GM19395 (cell line): ENCODE measurements at regions not wholly inside any gene's neighbourhood (a gene's known extent, or its start where the extent isn't known, plus 50 kb on each side); places are given as distances from the start of the nearest gene placed in this dataset.
"Not testable (repeated sequence)": the region's sequence is repeated elsewhere in the genome, so short reads cannot be mapped to it uniquely, and the experiment has no call there.

Experiments used
- ATAC-seq: cut with Tn5 transposase; IDR thresholded peaks from one replicate; pipeline ENCODE4 v1.9.1; 2021; ENCODE audit warnings: mild to moderate bottlenecking, moderate library complexity; ENCODE audit not compliant: unreplicated experiment

DNA sequence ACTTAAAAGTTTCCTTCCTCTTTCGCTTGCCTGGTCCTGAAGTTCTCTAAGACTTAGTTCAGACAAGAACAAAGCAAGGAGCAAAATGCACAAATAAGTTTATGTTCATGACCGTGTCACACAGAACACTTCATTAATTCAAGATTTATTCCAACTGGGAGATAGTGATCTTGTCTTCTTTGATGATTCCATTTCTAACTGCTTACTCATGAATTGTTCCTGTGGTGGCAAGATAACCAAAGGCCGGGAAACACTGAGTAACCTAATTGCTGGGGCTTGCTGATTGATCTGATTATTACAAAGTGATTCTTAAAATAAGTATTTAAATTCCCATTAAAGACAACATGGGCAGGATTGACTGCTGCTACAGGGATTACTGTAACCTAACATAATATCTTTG is 1462.9 kb upstream of the RAG2 start:
- ATAC-seq, result no peak

- ATAC-seq, result no peak
Observed at GRCh38 chr11:38060136-38060535, 1462.1 kb upstream of the RAG2 start.

GRCh38 chr11:38046571-38047135 is 1448.6 kb upstream of the RAG2 start:
- no peak for ATAC-seq

DNA sequence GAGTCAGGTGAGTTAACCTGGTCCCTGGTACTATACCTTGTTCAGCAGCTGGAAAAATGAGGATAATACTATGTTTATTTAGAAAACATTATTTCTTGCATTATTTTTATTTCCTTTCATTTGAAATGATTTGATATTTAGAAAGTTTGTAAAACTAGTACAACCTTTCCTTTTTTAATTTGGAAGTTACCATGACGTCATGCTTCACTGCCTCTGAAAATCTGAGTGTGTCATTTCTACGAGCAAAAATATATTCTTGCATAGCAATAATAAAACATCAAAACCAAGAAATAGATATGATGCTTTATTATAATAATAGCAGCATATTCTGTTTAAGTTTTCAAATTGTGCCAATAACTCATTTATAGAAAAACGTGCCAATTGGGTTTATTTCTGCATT is 1445.0 kb upstream of the RAG2 start:
- no peak for ATAC-seq

- ATAC-seq, result no peak
Observed at GRCh38 chr11:38038777-38039176, 1440.7 kb upstream of the RAG2 start.

DNA sequence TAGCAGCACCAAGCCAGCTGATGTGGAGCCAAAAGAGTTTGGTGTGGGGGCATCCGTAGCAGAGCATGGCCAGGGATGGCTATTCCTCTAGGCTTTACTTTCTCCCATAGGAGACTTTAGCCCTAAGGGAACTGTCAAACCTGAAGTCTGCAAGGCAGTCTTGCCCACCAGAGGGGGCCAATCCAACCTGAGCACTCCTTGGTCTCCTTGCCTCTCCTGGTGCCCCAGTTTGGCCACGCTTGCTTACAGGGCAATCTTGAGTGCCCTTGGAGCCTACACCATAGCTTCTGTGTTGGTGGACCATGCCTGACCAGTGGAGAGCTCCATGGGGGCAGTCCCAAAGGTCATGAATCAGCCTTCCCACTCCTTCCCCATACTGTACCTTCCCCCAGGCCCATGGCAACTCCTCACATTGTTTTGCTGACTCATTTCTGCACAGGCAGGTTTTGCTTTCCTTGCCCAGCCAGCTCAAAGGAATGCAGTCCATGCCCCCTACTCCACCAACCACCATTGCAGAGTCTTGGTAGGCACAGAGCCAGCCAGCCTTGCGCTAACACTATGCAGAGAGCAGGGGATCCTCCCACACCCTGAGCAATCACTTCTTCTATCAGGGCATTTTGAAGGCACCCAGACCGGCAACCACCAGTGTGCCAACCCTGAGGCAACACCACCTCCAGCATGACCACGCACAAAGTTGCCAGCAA is 1421.2 kb upstream of the RAG2 start:
- no peak for ATAC-seq

- no peak for ATAC-seq
Observed at GRCh38 chr11:38014405-38014804, 1416.4 kb upstream of the RAG2 start.

DNA sequence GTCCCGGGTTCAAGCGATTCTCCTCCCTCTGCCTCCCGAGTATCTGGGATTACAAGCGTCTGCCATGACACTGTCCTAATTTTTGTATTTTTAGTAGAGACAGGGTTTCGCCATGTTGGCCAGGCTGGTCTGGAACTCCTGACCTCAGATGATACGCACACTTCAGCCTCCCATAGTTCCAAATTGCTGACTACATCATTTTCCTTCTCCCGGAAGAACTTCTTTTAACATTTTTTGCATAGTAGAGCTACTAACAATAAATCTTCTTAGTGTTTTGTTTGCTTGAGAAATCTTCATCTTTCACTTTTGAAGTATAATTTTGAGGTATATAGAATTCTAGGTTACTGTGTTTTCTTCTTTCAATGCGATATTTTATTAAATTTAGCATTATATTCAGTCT is 1415.1 kb upstream of the RAG2 start:
- no peak for ATAC-seq

DNA sequence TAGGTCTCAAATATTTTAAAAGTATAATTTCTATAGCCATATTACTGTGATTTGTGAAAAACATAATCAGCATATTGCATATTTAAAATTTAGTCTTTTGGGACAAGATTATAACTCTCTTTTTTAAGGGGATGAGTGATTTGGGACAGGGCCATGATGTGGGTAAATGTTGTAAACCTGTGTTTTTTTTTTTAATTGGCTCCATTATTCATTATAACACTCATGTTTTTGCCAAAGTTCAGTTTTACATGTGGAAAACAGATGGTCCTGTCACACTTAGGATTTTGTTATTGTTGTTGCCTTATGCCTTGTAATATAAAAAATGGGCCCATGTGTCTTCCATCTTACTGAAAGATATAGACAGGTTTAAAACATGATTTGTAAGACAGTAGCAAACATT is 1413.5 kb upstream of the RAG2 start:
- no peak for ATAC-seq

GRCh38 chr11:38009932-38010331 is 1411.9 kb upstream of the RAG2 start:
- ATAC-seq, result no peak

GRCh38 chr11:38006466-38006865 is 1408.4 kb upstream of the RAG2 start:
- no peak for ATAC-seq

DNA sequence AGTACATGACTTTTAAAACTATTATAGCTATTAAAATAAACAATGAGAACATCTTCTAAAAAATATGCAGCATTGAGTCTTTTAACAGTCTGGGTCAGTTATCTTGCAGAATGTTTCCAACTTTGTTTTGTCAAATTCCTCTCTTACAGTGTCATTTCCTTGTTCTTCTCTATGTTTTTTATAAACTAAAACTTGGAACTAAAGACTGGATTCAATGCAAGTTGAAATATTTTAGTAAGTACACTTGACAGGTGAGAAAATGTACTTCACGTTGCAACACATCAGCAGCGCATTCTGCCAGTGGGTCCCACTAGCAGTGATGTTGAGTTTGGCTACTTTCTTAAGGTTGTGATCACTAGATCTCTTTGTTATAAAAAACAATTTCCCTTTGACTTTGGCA is 1407.6 kb upstream of the RAG2 start:
- ATAC-seq, result no peak

DNA sequence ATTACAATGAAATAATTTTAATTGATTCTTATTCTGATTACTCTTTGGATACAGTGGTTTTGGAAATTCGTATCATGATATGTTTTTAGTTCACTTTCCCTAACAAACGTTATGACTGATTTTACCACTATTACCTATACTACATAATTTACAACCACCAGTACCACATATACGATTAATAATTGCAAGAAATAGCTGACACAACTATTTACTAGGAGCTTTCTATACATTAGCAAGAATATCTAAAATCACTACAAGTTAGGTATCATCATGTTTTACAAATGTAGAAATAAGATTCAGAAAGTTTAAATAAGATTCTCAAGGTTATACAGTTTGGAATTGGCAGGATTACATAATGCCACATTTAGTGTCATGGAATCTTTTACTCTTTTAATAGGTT is 1401.1 kb upstream of the RAG2 start:
- ATAC-seq, result no peak

DNA sequence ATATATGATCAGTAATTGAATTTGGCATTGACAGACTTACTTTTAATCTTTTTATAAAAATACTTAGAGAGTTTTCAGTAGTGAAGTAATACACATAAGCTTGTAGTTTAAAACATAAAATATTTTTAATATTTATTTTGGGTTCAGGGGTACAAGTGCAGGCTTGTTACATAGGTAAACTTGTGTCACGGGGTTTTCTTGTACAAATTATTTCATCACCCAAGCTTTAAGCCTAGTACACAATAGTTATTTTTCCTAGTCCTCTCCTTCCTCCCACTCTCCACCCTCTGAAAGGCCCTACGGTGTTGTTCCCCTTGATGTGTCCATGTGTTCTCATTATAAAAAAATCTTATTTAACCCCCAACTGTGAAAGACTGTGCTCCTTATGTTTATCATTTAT is 1397.8 kb upstream of the RAG2 start:
- no peak for ATAC-seq

GRCh38 chr11:37988031-37988430 is 1390.0 kb upstream of the RAG2 start:
- no peak for ATAC-seq

DNA sequence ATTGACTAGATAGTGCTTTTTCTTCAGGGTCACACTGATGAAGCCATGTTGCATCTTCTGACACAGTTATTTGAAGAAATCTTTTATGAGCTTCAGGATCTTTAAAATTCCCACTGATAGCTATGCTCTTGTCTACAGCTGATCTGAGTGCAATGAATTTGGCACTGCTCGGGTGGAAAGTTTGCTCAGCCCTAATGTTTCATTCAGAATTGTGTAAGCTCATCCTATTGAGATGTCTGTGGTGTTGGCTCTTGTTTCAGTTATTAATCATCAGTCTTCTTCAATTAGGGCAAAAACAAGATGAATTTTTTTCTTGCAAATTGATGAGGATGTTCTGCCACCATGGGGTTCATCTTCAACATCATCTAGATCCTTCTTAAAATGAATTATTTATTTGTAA is 1387.0 kb upstream of the RAG2 start:
- no peak for ATAC-seq

- ATAC-seq, result no peak
Observed at GRCh38 chr11:37978647-37979046, 1380.6 kb upstream of the RAG2 start.

- ATAC-seq, result no peak
Observed at GRCh38 chr11:37973941-37974340, 1375.9 kb upstream of the RAG2 start.

GRCh38 chr11:37972691-37973090 is 1374.7 kb upstream of the RAG2 start:
- ATAC-seq, result no peak

GRCh38 chr11:37969336-37969735 is 1371.3 kb upstream of the RAG2 start:
- not testable (repeated sequence) for ATAC-seq

DNA sequence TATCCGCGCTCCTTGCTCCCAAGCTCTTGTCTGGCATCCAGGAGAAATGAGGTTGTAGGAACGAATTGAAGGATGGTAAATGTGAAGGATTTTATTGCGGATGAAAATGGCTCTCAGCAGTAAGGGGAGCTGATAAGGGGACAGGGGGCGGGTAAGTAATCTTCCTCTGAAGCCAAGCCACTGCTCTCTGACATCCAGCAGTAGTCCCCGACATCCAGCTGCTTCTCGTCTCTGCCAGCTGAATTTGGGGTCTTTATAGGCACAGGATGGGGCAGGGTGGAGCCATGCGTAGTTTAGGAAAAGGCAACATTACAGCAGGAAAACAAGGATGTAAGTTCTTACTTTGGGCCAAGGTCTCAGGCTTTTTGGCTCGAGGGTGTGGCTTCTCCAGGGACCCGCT is 1370.1 kb upstream of the RAG2 start:
- no peak for ATAC-seq

DNA sequence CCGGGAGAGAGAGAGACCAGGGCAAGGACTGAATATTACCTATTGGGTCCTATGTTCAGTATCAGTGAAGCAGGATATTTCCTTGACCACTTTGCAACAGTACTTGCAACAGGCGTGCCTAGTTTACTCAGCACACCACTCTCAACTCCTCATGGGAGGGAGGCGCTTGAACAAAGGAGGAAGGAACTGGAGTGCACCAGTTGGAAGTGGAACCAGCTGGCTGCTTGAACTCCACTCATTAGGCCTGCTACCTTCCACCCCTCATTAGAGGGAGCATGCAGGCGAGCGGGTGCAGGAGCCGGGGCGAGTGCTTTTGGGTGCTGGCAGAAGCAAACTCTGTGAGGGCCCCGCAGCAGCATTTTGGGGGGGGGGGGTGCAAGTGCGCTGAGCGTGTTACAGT is 1369.6 kb upstream of the RAG2 start:
- no peak for ATAC-seq

DNA sequence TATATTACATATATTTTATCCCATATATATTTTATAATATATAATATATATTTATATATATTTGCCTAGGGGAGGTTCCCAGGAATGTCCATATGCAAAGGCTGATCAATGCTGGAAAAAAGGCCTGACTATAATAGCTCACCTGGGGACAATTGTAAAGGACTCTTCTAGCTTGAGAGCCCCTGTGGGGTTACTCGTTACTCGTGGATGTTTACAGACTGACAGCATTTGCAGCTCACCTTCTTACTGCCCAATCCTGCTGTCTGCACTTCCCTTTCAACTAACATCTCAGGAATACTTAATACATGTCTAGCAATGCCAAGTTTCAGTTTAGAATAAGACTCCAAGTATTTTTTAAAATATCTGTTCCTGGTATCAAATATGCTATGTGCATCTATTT is 1365.4 kb upstream of the RAG2 start:
- ATAC-seq, result no peak
